GM21723 (cell line): ENCODE measurements at regions not wholly inside any gene's neighbourhood (a gene's known extent, or its start where the extent isn't known, plus 50 kb on each side); places are given as distances from the start of the nearest gene placed in this dataset.

Experiments used
- ATAC-seq: cut with Tn5 transposase; IDR thresholded peaks from one replicate; pipeline ENCODE4 v1.9.1; 2021; ENCODE audit warnings: mild to moderate bottlenecking, moderate library complexity; ENCODE audit not compliant: unreplicated experiment

DNA sequence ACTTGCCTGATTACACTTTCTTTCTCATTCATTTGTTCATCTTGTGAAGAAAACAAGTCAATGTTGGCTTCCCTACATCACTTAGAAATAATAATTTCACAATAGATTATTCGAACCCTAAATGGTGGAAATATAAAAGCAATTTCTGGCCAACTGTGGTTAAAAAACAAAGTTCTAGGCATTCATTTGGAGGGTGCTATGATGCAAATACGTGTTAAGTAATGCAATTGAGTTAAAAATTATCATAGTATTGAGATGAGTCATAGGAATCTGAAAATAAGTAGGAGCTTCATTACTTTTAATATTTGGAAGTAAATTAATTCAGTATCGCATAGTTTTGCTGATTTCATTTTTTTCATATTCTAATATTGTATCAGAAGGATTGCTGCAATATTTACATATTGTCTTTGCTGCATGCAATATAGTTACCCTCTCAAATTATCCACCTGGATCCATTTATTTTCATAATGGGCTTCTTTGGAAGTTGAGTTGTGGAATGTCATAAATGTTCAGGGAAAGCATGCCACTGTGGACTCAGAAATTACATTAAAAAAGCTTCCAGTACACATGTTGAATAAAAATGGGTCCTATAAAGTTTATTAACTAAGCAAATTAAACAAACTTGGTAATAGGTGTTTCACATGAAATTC lies 647.7 kb upstream of the WWC1 start:
- no peak for ATAC-seq

DNA sequence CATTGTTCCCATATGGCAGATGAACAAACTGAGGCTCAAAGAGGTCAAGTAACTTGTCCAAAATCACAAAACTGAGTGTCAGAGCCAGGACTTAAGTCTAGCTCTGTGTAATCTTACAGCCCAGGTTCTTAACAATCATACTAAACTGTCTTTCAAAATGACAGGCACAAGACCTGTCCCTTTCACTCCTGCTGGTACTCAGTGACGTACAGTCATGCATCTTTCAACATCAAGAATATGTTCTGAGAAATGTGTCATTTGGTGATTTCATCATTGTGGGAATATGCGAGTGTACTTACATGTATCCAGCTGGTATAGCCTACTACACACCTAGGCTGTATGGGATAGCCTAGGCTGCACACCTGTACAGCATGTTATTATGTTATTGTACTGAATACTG lies 646.8 kb upstream of the WWC1 start:
- no peak for ATAC-seq

DNA sequence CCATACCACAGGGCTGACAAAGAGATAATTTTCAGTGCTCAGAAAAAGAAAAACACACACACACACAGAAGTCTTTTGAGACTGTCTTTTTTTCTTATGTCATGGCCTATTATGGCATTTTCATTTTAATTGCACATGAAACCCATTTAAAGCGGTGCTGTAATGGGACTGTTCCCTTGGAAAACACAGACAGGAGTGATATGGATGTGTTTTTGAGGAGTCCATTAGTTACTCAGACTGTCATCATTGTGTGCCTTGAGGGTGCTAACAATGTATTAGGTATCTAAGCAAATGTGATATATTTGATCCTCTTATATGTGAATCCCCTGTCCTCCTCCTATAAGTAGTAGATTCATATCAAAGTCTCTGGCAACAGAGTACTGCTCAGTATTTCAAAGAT lies 642.0 kb upstream of the WWC1 start:
- no peak for ATAC-seq

DNA sequence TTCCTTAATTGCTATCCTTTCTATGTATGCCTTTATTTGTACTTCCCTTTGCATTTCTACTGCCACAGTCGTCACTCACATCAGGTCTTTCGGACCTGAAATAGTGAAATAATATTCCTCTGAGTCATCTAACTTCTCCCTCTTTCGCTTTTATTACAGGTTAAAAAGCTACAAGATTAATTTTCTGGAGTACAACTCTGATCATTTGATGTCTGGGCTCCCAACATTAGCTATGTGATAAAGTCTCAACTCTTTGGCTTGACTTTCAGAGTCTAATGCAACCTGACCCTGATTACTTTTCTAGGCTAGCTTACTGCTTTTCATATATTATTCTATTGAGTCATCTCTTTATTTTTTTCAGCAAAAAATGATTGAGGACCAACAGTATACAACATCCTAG lies 638.8 kb upstream of the WWC1 start:
- no peak for ATAC-seq

DNA sequence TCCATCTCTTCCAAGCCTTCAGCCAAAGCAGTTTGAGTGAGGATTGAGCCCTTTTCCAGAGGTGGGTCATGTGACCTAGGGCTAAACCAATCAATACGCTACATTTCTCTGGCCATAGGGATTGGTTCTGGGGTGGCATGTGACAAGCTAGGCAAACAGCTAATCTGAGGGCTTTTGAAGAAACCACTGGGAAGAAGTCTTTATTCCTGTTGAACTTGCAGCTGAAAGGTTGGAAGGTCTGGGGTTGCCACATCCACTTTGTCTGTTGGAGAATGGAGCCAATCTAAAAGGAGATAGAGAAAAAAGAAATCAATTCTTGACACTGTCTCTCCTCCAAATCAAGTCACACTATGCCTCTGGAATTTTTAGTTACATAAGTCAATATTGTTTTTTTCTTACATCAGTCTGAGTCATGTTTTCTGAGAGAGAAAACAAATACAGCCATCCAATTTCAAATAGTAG lies 637.8 kb upstream of the WWC1 start:
- ATAC-seq: no peak

DNA sequence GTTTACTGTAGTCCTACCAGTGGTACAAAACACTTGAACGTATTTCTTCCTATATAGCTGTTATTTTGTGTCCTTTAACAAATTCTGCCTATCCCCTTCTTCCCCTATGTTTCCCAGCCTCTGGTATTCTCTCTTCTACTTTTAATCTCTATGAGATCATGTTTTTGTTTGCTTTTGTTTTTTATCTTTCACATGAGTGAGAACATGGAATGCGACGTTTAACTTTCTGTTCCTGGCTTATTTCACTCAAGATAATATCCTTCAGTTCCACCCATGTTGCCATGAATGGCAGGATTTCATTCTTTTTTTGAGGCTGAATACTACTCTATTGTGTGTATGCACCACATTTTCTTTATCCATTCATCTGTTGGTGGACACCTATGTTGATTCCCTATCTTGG lies 634.4 kb upstream of the WWC1 start:
- no peak for ATAC-seq

DNA sequence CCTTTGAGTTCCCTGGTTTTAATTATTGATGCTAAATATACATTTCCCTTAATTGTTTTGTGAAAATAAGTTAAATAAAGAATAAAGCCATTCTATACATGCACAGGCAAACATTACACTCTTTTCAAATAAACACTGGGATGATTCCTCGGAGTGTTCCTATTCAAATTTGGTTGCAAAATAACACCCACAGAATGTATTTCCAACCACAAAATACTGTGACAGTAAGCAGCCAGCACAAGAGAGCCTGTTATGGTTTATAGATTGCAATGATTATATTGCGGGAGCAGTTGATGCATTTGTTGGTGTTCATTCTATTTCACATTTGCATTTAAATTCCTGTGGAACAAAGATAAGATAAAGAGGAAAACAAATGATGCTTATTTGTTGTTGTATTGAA lies 632.6 kb upstream of the WWC1 start:
- no peak for ATAC-seq

DNA sequence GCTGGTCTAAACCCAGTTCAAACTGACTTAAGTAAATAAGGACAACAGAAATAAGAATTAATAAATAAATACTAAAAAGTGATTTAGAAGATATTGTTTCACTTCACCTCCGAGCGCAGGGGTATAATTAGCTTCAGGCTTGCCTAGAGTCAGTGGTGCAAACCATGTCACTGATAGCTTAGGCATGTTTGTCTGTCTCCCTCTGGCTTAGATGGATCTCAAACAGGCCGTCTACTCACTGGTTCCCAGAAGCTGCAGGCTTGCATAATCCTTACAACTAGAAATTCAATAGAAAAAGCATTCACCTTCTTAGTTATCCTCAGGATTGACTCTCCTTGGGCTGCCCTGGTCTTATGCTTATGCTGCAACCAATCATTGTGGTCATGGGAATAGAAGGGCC lies 629.8 kb upstream of the WWC1 start:
- ATAC-seq: no peak

DNA sequence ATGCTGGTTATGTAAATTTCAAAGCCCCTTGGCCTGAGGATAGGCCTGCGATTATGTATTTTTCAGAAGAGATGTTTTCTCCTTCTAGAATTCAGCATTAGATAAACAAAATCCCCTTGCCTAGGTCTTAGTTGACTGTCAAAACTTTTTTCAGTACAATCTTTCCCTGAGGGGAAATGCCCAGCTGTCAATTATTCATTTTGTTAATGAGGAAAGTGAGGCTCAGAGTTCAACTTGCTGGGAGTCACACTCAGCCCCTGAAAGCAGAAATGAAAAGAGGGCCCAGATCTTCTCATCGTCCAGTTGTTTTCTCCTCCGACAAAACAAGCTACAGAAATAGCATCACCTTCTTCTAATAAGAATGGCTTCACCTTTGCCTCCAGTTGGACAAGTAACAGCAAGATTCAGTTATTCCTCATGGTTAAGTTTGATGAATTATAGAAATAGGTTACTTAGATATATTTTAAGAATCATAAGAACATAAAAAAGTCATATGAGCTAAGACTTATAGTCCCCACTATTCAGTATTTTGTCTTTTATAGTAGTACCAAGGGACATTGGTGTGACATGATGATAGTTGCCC lies 627.1 kb upstream of the WWC1 start:
- no peak for ATAC-seq

DNA sequence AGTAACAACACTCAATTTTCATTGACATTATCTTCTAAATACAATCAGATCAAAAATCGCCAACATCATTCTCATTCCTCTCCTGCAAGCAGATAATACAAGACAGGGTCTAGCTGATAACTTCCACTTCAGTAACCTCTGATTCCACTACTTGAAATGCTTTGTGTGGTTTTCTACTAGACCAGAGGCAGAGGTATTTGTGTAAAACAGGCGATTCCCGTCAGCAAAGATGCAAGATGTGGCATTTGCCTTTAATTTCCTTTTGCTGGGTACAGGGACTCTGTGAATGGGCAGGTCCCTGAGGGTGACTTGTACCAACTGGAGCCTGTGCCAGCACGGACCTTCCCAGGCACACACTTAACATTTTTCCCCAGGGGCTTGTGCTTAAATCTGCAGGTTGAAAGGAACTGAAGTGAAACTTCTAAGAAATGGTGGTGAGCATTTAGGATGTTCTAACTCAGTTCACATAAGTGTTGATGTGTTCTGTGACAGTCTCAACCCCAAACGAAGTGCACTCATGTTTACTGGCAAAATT lies 625.5 kb upstream of the WWC1 start:
- ATAC-seq: no peak

DNA sequence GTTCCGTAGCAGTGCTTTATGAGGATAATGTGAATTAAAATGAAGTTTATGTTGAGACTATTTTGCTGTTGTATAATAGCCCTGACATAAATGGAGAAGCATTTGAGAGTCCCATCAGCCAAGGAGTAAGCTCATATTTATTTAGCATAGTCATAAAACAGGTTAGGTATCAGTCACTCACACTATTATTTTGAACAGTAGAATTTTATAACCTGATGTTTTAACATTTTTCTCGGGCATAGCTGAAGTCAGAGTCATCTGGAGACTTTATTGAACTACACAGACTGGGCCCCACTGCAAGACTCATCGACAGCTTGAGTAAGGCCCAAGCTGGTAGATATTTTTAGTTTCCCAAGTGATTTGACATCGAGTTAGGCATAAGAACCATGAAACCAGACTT lies 620.3 kb upstream of the WWC1 start:
- ATAC-seq: no peak

DNA sequence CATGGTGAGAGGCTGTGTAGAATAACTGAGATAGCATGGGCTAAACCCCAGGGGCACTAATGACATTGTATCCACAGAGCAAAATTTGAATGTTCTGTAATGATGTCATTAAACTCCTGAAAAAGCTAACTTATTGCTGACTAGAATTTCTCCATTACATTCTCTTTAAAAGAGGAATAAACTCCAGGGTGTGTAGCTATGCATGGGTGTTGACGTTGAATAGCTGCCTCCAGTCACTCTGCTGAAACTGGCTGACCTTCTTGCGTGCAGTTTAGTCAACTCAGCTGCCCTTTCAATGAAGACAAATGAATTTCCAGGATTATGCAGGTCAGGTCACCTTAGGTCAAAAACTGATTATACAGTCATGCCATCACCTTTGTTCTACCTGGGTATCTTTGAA lies 617.5 kb upstream of the WWC1 start:
- ATAC-seq: no peak

DNA sequence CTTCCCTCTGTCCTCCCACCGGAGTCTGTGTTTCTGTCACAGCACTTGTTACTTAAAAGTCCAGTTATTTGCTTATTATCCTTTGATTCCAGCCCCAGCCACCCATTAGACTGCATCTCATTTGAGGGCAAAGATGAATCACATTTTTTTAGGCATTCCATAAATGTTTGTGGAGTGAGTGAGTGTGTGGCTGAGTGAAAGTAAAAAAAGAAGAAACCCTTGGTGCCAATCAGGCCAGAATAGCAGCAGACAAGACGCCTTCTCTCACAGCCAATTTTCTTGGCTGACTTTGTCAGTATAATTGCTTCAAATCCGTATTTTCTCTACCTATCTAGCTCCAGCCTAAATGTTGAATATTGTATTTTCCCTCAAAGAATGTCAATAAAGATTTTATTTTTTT lies 613.0 kb upstream of the WWC1 start:
- no peak for ATAC-seq

DNA sequence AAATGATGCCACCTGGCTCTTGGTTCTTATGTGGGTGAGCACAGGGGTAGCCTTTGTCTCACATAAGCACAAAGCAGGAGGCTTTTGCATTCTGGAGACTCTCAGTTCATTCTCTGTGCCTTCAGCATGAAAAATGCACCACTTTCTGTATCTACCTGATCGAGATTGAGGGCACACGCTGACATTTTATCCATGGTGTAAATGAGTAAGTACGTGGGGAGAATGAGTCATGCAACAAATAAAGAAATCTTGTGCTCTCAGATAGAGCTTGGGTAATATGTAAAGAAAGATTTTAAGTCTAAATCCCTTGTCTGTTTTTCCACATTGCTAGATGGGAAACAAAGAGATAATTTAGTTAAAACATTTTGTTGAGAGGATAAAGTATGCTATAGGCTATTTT lies 607.2 kb upstream of the WWC1 start:
- ATAC-seq: no peak

DNA sequence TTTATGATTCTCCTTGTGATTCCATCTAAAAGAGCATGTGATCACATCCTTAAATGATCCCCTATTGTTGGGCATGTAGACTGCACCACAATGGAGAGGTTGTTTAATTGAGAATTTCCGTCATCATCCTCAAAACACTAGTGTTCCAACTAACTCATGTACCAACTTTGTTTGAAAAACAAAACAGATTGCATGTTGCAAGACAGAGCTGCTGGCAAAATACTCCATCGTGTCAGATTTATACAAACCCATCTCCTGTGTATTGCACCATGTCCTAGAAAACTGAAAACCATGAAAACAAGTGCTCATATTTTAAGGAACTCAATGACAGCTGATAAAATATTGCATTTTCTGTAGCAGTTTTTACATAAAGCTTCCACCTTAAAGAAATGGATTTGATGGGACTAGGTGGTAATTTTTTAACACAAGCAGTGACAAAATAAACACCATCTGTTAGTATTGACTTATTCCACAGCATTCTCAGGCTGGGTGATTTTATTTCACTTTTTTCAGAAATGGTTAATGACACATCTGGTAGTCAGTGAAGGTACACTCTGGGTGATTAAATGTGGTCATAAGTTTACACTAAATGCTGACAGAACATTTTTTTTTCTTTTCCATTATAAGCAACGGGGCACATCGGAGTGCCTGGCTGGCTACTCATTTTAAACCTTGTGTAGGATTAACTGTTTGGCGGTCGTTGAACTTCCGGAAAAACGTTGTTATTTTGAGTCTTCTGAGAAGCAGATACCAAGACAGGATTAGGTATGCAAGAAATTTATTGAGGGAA lies 602.9 kb upstream of the WWC1 start:
- no peak for ATAC-seq

DNA sequence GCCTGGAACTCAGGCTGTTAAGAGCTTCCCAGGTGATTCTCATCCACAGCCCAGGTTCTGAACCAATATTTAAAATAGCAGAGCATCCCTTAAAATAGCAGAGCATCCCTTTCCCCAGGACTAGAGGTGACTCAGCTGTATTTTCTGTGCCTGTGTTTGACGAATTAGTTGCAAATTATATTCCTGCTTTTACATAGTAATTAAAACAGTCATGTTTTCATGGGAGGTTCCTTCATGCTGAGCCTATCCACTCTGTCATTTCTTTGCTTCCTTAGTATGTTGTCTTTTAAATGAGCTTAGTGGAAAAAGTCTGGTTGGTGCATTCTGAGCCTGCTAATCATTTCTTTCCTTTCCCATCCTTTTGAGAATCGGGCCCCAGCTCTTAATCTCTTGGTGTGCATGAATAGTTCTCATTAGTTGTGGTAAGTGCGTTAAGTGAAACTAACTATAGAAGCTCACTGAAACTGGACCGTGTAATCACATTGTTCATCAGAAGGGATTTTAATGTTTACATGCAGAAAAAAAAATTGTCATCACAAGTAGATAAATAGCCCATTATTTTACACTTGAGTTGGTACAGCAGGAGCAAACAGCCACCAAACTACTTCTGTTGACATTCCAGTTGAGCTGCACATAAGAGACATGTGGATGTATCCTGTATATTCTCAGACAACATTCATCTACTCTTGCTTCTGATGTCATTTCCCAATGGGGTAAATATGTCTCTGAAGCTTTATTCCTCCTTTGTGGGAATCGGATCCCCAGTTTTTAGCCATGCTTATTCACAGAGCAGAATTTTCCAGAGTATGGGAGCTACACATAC lies 596.9 kb upstream of the WWC1 start:
- ATAC-seq: no peak

DNA sequence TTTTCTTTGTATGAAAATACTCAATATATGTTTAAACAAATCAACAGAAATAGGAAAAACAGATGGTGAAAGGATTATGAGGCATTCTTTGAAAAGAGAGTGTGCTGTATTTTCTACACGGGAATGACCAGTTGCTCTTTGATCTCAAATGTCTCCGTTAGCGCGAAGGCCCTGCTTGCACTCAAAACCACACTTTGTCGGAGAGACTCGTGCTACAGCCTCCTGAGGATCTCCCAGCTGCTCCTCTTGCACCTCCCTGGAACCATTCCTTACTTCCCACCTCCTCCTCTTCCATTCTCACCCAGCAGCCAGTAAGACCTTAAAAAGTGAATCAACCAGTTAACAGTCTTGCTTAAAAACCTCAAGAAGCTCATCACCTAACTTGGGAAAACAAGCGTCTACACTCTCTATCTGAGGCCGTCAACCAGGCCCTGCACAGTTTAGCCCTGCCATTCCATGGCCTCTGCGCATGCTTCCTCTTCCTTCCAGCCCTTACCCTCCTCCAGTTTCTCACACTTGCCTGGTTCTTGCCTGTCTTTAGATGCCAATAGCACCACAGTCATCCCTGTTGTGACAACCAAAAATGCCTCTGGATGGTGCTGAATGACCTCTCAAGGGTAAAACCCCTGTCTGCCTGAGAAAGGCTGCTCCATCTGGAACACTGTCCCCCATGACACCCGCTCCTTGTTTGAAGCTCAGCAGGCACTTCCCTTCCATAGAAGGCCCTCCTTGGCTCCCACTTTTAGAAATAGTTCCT lies 594.7 kb upstream of the WWC1 start:
- no peak for ATAC-seq

DNA sequence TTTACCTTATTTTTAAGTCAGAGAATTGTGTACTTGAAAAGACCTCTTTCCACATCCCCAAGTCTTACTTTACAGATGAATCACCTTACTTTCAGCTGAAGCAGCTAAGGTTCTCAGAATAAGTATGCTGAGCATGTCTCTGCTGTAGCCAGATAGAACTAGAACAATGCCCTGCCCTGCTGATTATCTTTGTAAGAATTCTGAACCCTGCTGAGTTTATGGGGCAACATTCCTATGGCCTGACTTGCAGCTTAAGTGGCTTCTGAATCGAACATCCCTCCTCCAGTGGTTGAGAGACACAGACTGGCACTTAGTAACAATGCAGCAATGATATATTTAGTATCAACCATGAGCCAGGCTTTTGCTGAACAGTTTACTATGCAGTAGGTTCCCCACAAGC lies 592.0 kb upstream of the WWC1 start:
- no peak for ATAC-seq

DNA sequence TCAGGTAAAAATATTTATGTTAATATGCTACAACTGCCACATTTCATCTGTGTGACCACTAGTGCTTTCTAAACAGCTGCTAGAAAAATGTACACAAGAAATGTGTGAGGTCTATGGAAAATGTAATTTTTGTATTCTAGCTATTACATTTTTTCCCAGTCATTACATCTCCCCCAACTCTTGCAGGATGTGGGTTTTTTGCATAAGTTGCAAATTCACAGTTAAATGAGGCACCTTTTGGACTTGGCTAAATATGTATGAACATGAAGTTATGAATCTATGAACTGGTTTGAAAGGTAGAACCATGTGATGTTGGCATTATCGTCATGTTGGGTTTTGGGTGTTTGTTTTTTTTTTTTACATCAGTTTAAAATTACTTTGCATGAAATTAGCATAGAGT lies 590.4 kb upstream of the WWC1 start:
- ATAC-seq: no peak

DNA sequence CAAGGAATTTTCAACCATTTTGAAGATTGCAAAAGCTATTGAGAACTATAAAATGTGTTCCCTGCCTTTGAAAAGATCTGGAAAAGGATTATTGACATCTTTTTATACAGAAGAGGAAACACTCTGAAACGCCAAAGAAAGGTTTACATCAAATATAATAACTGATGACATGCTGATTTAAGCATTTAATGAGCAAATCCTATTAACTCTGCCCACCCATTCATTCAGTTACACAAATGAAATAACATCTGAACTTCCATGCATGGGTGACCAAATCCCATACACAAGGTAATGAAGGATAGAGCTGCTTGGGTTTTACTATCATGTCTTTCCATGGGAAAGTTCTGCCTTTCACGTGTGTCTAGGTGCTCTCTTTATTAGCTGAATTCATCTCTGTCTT lies 589.4 kb upstream of the WWC1 start:
- no peak for ATAC-seq

DNA sequence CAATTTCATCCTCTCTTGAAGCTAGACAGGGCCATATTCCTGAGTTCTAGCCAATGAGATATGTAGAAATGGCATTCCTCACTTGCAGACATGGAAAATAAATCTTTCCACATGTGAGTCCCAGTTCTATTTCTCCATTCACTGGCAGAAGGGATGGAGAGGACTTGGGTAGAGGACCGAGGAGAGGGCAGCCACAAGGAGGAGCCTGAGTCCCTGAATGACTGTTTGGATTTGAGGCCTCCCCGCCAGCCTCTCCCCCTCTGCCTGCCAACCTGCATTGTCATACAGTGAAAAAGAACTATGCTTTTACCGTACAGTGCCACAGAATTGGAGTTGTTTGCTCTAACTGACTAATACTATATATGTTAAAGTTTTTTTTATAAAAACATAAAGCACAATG lies 583.0 kb upstream of the WWC1 start:
- ATAC-seq: no peak
